Activated naive CD4-positive, alpha-beta T cell treated with anti-CD3 and anti-CD28 coated beads for 36 hours (primary cell): ENCODE measurements at regions not wholly inside any gene's neighbourhood (a gene's known extent, or its start where the extent isn't known, plus 50 kb on each side); places are given as distances from the start of the nearest gene placed in this dataset.
"Not testable (repeated sequence)": the region's sequence is repeated elsewhere in the genome, so short reads cannot be mapped to it uniquely, and the experiment has no call there.

Experiments used
- CTCF ChIA-PET: fragments of 350-600 bp; sonication (Branson Sonifier 250); formaldehyde crosslinking; loops from one replicate; lab custom pipeline; 2021; ENCODE audit warnings: antibody characterized with exemption; lab: Charles Lee
- DNase-seq: peaks from one replicate; pipeline ENCODE4 v3.0.0-alpha.2; 2020
- H3K27ac Mint-ChIP-seq: one replicate; pipeline ENCODE4 v1.8.0; 2021; ENCODE audit warnings: mild to moderate bottlenecking, mixed read lengths
- H3K27me3 Mint-ChIP-seq: one replicate; pipeline ENCODE4 v1.8.0; 2021; ENCODE audit warnings: low read depth, mixed read lengths
- H3K36me3 Mint-ChIP-seq: one replicate; pipeline ENCODE4 v1.8.0; 2021; ENCODE audit warnings: low read depth, mixed read lengths
- H3K4me1 Mint-ChIP-seq: one replicate; pipeline ENCODE4 v1.8.0; 2021; ENCODE audit warnings: low read depth, mixed read lengths
- H3K4me3 Mint-ChIP-seq: one replicate; pipeline ENCODE4 v1.8.0; 2021; ENCODE audit warnings: mild to moderate bottlenecking, moderate library complexity, mixed read lengths
- H3K9me3 Mint-ChIP-seq: one replicate; pipeline ENCODE4 v1.8.0; 2021; ENCODE audit warnings: mixed read lengths
- intact Hi-C: fragments of 100-400 bp; cut with micrococcal nuclease; formaldehyde crosslinking; loops from one replicate; pipeline ENCODE4 v1.15.1; 2023

- H3K27ac Mint-ChIP-seq, H3K9me3 Mint-ChIP-seq, intact Hi-C loops, H3K4me1 Mint-ChIP-seq, H3K4me3 Mint-ChIP-seq, H3K27me3 Mint-ChIP-seq, CTCF ChIA-PET, DNase-seq, H3K36me3 Mint-ChIP-seq: not testable (repeated sequence)
These were observed 195.8 kb downstream of the LMLN start for GRCh38 chr3:198155771-198156170.

DNA sequence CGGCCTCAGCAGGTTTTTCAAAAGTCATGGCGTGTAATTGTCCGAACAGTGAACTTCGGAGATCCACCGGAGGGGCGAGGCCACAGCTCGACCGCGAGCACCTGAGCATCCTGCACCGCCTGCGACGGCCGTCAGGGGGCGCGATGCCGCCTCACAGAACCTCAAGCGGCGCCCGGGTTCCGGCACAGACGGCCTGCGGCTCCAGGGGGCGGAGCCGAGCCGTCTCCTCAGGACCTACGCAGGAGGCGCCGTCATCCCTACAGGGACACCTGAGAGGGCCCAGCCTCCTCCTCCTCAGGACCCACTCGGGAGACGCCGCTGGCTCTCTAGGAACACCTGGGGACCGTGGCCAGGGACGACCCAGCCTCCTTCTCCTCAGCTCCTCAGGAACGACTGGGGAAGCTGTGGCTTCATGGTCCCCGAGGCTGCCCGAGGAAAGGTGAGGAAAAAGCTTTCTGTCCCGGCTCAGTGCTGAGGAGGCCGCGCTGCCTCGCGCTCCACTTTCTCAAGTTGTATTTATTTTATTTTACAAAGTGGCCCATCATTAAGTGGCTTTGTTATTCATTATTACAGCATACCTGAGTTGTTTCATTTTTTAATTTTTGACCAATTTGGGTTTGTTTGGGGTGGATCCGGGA lies 197.3 kb downstream of the LMLN start:
- DNase-seq, H3K27ac Mint-ChIP-seq, H3K9me3 Mint-ChIP-seq, CTCF ChIA-PET, H3K4me1 Mint-ChIP-seq, H3K27me3 Mint-ChIP-seq, H3K36me3 Mint-ChIP-seq, intact Hi-C loops: not testable (repeated sequence)
- peak overlapping the region; percentile 43 for H3K4me3 Mint-ChIP-seq

GRCh38 chr3:198158007-198158406 lies 198.0 kb downstream of the LMLN start:
- H3K4me3 Mint-ChIP-seq = peak overlapping the region; percentile 43
- CTCF ChIA-PET, H3K4me1 Mint-ChIP-seq, H3K27me3 Mint-ChIP-seq, intact Hi-C loops, DNase-seq, H3K27ac Mint-ChIP-seq, H3K9me3 Mint-ChIP-seq, H3K36me3 Mint-ChIP-seq: not testable (repeated sequence)

DNA sequence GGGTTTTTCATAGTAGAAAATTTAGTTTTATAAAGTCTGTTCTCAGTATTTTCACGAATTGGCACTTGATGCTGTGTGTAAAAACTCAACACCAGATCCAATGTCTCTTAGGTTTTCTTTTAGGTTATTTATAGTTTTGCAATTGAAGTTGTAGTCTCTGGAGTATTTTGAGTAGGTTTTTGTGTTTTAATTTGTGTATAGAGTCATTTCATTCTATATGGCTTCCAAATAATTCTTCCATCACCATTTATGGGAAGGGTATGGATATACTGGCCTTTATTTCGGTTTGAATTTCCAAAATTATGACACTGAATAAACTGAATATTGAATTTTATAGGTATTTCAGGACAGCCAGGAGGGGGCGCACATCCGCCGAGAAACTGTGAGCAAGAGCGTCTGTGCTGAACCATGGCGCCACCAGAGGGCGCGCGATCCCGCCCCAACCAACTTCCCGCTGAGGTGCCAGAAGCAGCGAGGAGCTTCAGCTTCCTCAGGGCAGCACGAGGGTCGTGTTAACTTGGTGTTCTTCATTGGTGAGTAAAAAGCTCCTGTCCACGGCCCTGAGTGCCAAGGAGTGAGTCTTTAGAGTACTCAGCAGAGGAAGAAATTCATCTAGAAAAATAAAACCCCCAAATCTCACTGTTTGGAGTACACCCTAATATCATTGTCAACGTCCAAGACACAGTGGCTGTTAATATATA lies 207.5 kb downstream of the LMLN start:
- intact Hi-C loops, H3K4me3 Mint-ChIP-seq, H3K36me3 Mint-ChIP-seq, H3K4me1 Mint-ChIP-seq, CTCF ChIA-PET, H3K9me3 Mint-ChIP-seq, H3K27me3 Mint-ChIP-seq, H3K27ac Mint-ChIP-seq: not testable (repeated sequence)
- DNase-seq = peak; percentile 85

- H3K36me3 Mint-ChIP-seq, intact Hi-C loops, H3K27me3 Mint-ChIP-seq, CTCF ChIA-PET, DNase-seq, H3K4me3 Mint-ChIP-seq, H3K27ac Mint-ChIP-seq, H3K9me3 Mint-ChIP-seq, H3K4me1 Mint-ChIP-seq: not testable (repeated sequence)
These were observed 210.8 kb downstream of the LMLN start for GRCh38 chr3:198170781-198171180.

DNA sequence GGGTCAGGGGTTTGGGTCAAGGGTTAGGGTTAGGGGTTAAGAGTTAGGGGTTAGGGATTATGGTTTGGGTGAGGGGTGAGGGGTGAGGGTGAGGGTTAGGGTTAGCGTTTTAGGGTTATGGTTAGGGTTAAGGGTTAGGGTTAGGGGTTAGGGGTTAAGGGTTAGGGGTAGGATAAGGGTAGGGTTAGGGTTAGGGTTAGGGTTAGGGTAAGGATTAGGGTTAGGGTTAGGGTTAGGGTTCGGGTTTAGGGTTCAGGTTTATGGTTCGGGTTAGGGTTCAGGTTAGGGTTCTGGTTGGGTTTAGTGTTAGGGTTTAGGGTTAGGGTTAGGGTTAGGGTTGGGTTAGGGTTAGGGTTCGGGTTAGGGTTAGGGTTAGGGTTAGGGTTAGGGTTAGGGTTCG lies 213.1 kb downstream of the LMLN start:
- CTCF ChIA-PET, H3K27ac Mint-ChIP-seq, intact Hi-C loops, H3K9me3 Mint-ChIP-seq, DNase-seq, H3K27me3 Mint-ChIP-seq, H3K4me1 Mint-ChIP-seq, H3K36me3 Mint-ChIP-seq, H3K4me3 Mint-ChIP-seq: not testable (repeated sequence)

DNA sequence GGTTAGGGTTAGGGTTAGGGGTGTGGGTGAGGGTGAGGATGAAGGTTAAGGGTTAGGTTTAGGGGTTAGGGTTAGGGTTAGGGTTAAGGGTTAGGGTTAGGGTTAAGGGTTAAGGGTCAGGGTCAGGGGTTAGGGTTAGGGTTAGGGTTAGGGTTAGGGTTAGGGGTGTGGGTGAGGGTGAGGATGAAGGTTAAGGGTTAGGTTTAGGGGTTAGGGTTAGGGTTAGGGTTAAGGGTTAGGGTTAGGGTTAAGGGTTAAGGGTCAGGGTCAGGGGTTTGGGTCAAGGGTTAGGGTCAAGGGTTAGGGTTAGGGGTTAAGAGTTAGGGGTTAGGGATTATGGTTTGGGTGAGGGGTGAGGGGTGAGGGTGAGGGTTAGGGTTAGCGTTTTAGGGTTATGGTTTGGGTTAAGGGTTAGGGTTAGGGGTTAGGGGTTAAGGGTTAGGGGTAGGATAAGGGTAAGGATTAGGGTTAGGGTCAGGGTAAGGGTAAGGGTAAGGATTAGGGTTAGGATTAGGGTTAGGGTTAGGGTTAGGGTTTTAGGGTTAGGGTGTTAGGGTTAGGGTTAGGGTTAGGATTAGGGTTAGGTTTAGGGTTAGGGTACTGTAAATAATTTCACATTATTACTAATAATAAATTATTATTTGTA lies 214.0 kb downstream of the LMLN start:
- H3K36me3 Mint-ChIP-seq, CTCF ChIA-PET, H3K9me3 Mint-ChIP-seq, DNase-seq, H3K27ac Mint-ChIP-seq, H3K4me3 Mint-ChIP-seq, H3K27me3 Mint-ChIP-seq, intact Hi-C loops, H3K4me1 Mint-ChIP-seq: not testable (repeated sequence)
